Peyer's patch (tissue), 4 donors: ENCODE measurements at regions not wholly inside any gene's neighbourhood (a gene's known extent, or its start where the extent isn't known, plus 50 kb on each side); places are given as distances from the start of the nearest gene placed in this dataset.

ENCODE experiments used
- CTCF ChIP-seq, 6 experiments: fragments of 450-650 bp in 4 of 6; fragments of 200-600 bp in 2 of 6; sonication (generic) in 1 of 6; IDR thresholded peaks; one replicate each; pipeline ENCODE4 v1.5.1; 2017 to 2019; ENCODE audit warnings: antibody characterized with exemption in 6 of 6, mild to moderate bottlenecking in 3 of 6, moderate library complexity in 1 of 6
- POLR2A ChIP-seq, 2 donors: fragments of 450-650 bp; IDR thresholded peaks; one replicate each; pipeline ENCODE4 v1.5.1; 2017; ENCODE audit warnings: antibody characterized with exemption in 2 of 2, mild to moderate bottlenecking in 2 of 2, moderate library complexity in 2 of 2

- TF ChIP-seq POLR2A (IDR thresholded peaks at IDR 0.05), result no peak
- no peak for TF ChIP-seq CTCF (IDR thresholded peaks at IDR 0.05)
These were observed 236.8 kb downstream of the DLL1 start for GRCh38 chr6:170053966-170054661.
